HG03066 (cell line): ENCODE measurements at regions not wholly inside any gene's neighbourhood (a gene's known extent, or its start where the extent isn't known, plus 50 kb on each side); places are given as distances from the start of the nearest gene placed in this dataset.
"Not testable (repeated sequence)": the region's sequence is repeated elsewhere in the genome, so short reads cannot be mapped to it uniquely, and the experiment has no call there.

Source experiments
- ATAC-seq: cut with Tn5 transposase; IDR thresholded peaks from one replicate; pipeline ENCODE4 v1.9.1; 2021; ENCODE audit warnings: low read depth; ENCODE audit not compliant: unreplicated experiment

DNA sequence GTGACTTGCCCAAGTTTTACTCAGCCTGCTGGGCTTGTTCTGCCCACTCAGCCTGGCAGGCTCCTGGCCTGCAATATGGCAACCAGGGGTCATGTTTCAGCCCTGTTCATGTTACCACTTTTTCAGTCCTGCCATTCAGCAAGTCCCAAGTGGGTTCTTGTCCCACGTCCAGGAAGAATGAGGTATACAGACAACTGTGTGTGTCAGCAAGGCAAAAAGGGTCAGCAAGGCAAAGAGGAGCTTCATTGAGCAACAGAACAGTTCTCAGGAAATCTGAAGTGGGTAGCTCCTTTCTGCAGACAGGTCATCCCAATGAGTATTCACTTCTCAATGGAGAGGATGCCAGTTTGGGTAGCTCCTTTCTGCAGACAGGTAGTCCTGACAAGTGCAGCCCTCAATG lies 1233.3 kb upstream of the B3GALT2 start:
- ATAC-seq = no peak

GRCh38 chr1:194410756-194411155 lies 1224.3 kb upstream of the B3GALT2 start:
- no peak for ATAC-seq

GRCh38 chr1:194407238-194407637 lies 1220.8 kb upstream of the B3GALT2 start:
- ATAC-seq = not testable (repeated sequence)

GRCh38 chr1:194394676-194395075 lies 1208.3 kb upstream of the B3GALT2 start:
- no peak for ATAC-seq

- ATAC-seq = no peak
Observed at GRCh38 chr1:194387531-194387930, 1201.1 kb upstream of the B3GALT2 start.

GRCh38 chr1:194378517-194378916 lies 1192.1 kb upstream of the B3GALT2 start:
- no peak for ATAC-seq

DNA sequence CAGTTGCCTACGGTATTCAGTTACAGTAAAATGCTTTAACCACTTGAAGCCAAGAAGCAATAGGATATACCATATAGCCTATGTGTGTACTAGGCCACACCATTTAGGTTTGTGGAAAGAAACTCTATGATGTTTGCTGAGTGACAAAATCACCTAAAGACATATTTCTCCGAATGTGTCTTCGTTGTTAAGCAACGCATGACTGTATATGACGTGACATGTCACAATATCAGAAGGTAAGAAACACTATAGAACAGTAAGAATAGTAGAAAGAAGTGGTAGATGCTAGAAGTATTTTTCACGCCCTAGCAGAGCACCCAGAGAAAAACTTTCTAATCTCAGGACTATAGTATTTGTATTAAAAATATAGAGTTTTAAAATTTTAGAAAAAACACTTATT lies 1188.2 kb upstream of the B3GALT2 start:
- ATAC-seq = no peak

GRCh38 chr1:194372266-194372665 lies 1185.9 kb upstream of the B3GALT2 start:
- no peak for ATAC-seq

DNA sequence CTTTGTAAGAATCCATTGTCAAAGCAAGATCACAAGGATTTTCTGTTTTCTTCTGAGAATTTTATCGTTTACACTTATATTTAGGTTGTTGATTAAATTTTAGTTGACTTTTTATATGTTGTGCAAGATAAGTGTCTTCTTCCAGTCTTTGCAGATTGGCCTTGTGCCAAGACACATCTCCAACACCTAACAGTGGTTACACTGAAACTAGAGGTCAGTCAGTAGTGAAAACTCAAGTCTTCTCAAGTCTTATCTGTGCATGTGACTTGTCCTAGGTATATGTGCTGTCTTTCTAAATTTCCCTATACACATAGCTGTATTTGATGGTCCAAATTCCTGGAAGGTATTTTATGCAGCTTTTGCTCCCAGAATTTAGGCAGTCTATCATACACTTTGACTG lies 1183.2 kb upstream of the B3GALT2 start:
- ATAC-seq = no peak

DNA sequence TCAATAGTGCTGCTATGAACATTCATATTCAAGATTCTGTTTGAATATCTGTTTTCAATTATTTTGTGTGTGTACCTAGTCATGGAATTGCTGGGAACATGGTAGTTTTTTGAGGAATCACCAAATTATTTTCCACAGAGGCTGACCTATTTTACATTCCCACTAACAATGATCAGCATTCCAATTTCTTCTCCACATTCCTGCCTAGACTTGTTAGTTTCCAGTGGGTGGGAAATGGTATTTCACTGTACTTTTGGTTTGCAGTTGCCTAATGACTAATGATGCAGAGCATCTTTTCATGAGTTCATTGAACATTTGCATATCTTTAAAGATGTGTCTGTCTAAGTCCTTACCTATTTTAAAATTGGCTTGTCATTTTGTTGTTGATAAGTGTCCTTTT lies 1182.6 kb upstream of the B3GALT2 start:
- no peak for ATAC-seq

DNA sequence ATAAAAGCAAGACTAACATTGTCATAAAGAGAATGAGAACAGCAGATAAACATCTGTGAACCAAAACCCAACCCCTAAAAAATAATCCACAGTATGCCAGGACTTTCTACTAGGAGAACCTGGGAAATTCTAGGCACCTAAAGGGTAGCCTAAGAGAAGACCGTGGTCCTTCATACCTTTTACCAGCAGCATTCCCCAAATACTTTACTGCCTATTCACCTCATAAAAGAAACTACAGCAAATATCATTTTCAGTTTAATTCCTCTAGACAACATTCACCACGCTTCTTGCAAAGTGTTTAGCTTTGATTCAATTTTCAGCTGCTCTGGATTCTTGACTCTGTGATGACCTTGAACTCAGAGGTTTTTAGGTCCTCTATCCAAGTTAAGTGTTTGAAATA lies 1180.7 kb upstream of the B3GALT2 start:
- ATAC-seq = no peak

DNA sequence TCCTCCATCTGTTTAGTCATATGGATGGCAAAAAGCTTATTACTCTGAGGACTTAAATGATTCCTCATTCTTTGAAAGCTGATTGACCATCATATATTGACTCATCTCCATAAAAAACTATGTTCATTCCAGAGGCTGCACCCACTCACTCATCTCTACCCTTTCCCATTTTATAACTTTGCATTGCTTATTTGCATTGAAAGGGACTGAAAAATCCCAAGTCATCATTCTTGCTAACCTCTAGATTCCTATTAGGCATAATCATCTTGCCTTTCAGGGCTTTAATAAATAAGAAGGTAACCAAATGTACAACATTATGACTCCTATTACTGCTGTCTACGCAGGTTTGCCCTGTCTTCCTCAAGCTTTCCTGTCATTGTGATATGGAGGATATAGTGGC lies 1180.3 kb upstream of the B3GALT2 start:
- ATAC-seq = no peak

DNA sequence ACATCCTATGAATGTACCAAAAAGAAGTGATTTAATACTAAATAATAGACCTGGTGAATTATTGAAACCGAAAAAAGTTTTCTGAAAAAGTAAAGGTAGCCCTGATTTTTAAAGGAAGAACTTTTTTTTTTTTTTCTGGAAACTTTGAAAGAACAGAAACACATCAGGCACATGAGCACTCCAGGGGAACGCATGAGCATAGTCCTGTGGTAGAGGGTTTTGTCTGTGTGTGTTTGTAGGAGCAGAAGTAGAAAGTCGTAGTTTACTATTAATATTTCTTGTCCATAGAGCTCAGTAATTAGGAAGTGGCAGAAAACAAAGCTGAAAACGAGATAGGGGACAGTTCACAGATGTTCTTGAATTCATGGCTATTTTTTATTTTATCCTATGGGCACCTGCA lies 1175.9 kb upstream of the B3GALT2 start:
- ATAC-seq = no peak

DNA sequence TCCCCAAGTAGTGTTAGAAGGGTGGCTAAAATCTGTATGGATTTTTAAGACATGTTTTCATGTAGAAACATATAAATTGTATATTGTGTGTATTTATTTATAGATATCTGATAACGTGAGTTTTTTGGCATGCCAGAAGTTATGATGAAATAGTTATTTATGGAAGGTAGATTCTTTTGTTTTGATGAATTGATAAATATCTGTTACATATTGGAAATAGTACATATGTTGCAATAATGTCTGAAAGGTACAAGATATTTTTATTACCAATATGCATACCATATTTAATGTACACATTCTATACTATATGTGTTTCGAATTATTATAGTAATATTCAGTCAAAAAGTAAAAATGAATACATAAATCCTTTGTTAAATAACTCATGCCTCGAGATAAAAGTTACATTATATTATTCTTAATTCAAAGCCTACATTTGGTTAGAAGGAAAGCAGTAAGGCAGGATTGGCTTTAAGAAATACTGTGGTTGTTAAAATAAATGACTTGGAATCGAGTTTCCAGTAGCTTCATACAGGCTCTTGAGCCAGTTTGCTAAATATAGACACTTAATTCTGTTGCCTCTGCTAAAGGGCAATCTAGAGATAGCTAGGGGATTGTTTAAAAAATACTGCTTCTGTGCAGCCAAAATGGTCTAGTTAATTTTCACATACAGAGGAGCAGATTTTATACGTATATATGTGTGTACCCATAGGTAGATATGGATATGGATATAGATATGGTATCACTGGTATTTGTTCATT lies 1175.1 kb upstream of the B3GALT2 start:
- no peak for ATAC-seq

GRCh38 chr1:194358208-194358581 lies 1171.8 kb upstream of the B3GALT2 start:
- ATAC-seq = no peak

- ATAC-seq = not testable (repeated sequence)
Observed at GRCh38 chr1:194357573-194358207, 1171.3 kb upstream of the B3GALT2 start.

DNA sequence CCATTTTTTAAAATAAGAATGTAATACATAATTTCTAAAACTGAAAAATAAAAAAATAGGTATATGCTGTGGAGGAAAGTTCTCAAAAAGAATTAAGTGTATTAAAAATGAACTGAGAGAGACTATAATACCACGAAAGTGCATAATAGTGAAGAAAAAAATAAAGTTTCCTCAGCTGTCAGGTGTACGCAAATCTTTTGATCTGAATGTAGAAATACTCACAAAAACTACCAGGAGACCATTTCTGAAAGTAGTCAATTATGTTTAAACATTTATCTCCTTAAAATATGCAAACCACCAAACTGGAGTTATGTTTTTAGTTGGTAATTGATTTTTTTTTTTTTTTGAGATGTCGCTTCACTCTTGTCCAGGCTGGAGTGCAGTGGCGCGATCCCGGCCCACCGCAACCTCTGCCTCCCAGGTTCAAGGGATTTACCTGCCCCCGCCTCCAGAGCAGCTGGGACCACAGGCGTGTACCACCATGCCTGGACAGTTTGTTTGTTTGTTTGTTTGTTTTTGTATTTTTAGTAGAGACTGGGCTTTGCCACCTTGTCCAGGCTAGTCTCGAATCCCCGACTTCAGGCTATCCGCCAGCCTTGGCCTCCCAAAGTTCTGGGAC lies 1169.2 kb upstream of the B3GALT2 start:
- no peak for ATAC-seq

DNA sequence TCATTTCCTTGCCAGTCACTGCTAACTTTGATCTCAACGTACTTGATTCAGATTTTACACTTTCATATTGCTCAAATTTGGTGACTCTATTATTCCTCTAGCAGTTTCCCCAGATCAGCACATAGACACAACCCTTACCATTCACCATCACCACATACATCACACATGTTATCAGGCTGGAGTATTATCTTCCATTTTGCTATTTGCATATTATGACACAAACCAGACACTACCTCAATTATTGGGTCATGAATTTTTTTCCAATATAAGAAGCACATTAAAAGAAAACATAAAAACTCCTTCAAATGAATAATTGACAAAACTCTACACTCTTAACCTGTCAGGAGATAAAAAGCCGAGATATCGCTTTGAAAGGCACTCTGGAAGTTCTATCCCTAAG lies 1166.7 kb upstream of the B3GALT2 start:
- no peak for ATAC-seq

- ATAC-seq = no peak
Observed at GRCh38 chr1:194347200-194347599, 1160.8 kb upstream of the B3GALT2 start.

DNA sequence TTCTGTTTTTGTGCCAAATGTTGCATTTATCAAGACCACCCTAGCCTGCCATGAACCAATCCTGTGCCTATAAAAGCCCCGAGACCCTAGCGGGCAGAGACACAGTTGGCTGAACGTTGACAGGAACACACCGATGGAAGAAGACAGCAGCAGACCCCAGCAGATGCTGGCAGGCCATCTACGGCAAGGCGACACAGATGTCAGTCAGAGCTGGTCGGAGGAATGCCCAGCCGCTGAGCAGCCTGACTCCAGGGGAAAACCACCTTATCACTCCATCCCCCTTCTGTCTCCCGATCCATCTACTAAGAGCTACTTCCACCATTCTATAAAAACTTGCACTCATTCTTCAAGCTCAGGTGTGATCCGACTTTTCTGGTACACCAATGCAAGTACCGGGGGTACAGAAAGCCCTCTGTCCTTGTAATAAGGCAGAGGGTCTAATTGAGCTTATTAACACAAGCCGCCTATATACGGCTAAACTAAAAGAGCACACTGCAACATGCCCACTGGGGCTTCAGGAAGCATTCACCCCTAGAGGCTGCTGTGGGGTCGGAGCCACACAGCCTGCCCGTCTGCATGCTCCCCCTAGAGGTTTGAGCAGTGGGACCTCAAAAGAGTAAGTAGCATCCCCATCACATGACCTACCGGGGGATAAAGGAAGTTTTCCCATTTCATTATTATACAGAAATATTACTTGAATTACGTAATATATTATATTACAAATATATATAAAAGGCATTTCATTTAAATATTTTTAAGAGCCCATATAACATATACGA lies 1156.3 kb upstream of the B3GALT2 start:
- ATAC-seq = no peak

DNA sequence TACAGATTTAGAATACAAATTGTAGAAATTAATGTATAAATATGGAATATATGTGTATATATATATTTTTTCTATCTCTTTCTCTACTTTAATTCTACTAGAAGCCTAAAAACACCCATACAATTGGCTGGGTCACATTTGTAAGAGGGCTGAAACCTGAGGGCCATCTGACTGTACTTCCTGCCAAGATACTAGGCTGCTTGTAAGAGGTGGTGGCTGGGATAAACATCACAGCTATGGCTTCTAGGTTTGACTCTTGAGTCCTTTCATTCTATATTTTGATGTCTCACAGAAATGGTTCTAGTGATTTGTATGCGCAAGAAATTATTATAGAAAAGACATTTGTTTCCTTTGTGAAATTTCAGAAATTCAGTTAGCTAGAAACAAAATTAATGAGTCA lies 1155.2 kb upstream of the B3GALT2 start:
- no peak for ATAC-seq
